DMS 273 (cell line): ENCODE measurements at regions not wholly inside any gene's neighbourhood (a gene's known extent, or its start where the extent isn't known, plus 50 kb on each side); places are given as distances from the start of the nearest gene placed in this dataset.

Experiments
- DNase-seq: peaks from one replicate; lab custom pipeline; 2025; ENCODE audit not compliant: unreplicated experiment; lab: John Stamatoyannopoulos, UW

DNA sequence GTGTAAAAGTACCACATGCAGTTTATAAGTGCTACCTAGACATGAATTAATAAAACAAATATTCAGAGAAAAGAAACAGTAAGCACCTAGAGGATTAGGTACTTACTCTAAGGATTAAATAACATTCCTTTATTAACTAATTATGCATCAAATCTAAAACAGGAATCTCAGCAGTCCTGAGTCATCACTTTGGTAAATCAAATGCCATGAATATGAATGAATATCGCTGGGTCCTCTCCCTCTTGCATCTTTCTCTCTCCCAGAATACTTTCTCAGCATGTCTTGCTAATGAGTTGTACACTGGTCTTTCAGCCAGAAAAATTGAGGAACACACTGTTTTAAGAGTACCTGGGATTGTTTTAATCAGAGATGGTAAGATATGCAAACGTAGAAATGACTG is 225.5 kb upstream of the NFE2L3 start:
- DNase-seq: no peak

DNA sequence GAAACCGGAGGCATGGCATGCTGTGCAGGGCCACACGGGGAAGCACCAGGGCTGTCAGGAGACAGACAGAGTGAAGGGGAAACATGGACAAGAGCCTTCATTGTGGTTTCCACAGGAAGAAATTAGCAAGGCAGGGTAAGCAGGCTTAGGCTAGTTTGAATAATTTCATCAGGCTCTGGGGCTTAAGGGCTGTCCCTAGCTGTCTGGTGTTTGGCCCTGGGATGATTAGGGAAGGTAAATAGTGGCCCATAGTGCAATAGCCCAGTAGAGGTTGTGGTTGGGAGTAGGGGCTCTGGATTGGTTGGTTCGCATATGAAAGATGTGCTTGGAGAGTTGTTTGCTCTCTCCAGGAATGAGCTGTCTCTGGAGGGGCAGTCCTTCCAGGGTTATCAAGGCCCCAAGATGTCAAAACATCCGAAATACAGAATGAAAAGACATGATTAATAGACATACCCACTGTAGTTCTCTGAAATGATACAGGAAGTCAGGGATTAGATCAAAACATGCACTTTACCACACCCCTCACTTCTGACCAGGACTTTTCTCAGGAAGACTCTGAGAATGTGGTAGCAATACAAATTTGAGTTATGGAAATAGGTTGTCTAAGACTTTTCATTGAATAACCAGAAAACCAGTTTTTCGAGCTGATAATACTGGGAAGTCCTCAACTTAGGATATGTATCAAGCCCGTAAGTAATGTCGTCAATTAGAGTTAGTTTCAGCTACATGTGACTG is 224.9 kb upstream of the NFE2L3 start:
- DNase-seq: peak; percentile 23

DNA sequence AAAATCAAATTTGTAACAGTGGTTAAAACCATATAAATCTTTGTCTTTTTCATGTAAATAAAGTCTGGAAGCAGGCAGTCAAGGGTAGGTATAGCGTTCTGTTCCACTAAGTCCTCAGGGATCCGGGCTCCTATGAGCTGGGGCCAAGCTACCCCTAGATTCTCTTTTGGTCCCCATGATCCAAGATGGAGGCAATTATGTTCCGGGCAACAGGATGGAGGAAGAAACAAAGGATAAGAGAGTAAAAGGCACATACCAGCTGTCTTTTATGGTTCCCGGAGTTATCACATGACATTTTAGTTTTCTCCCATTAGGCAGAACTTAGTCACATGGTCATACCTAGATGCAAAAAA is 224.4 kb upstream of the NFE2L3 start:
- DNase-seq: no peak

DNA sequence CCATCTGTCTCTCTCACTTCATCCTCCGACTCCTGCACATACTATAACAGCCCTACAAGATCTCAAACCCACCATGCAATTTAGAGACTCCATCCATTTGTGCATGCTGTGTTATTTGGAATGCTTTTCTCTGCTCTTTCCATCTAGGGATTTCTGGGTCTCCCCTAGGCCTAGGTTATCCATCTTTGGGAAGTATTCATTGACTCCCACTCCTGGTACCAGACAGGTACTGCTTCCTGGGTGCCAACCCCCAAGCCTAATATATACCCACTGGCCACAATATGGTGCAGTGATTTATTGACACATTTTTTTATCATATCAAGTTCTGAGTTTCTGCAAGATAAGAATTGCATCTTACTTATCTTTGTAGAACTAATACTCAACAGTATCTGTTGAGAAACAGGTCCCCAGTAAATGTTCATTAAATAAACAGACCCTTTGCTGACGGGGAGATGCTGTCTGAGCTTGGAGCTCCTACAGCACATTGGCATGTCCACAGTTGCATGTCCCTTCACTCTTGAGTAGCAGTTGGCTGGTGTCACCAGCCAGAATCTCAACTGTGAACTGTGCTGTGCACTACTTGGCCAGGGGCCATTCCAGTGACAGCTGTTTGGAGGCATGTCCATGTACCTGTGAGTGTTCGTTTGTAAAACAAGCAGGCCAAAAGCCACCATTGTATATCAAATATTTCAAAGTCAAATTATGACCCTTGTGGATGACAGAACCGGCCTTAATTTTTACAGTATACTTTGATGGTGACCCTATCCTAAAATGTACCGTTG is 223.3 kb upstream of the NFE2L3 start:
- DNase-seq: peak; percentile 60

DNA sequence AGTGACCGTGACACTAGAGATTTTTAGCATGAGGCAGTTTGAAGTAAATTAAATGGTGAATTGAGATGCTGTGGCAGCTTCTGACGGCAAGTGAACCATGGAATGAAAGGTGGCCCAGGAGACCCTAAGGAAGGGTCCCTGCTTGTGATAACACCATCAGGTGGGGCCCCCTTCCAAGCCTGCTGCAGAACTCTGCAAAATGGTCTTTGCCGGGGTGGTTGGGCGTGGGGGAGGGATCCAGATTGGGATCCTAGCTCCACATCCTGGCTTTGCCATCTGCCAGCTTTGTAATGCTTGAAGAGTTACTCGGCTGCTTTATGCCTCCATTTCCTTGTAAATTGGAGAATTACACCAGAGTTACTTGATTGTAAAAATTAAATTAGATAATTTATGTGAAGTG is 222.6 kb upstream of the NFE2L3 start:
- peak; percentile 82 for DNase-seq

DNA sequence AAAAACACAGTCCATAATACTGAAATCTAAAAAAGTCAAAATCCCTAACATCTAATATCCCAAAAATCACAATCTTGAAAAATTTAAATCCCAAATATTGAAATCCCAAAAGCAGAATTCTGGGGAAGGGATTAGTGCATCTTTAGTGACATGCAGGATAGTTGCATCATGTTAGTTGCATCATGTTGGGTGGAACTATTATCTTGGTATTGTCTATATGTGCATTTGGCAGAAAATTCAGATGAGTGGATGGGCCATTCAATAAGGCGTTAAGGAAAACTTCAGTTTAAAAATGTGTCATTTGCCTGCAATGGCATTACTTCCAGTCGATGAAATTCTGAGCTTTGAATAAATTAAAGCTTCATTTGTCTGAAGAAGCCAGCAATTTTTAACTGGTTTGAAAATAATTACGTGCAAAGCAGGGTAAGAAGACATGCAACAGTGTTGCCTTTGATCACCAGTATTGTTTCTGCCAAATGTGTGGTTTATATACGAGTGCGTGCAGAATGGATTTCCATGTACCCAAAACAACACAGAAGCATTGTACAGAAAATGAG is 221.4 kb upstream of the NFE2L3 start:
- no peak for DNase-seq

DNA sequence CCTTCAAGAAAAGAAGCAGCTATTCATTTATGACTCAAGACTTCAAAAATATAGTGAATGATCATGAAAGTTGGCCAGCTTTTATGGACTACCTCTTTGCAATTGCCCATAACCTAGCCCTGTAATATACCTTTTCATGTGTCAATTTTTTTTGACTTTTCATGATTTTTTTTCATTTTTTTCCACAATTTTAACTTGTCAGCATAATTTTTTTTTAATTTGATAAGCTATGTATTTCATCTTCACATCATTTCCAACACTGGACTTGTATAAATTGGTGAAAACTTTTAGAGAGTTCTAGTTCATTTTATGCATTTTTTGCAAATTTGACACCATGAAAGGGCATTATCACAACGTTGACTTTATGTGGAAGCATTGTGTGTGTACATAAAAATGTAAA is 220.8 kb upstream of the NFE2L3 start:
- DNase-seq: no peak

DNA sequence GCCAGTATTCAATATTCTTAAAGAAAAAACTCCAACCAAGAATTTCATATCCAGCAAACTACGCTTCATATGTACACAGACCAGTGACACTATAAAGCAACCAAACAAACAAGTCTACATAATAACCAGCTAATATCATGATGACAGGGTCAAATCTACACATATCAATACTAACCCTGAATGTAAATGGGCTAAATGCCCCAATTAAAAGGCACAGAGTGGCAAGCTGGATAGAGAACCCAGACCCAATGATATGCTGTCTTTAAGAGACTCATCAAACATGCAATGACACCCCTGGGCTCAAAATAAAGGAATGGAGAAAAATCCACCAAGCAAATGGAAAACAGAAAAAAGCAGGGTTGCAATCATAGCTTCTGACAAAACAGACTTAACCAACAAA is 218.1 kb upstream of the NFE2L3 start:
- DNase-seq: no peak

DNA sequence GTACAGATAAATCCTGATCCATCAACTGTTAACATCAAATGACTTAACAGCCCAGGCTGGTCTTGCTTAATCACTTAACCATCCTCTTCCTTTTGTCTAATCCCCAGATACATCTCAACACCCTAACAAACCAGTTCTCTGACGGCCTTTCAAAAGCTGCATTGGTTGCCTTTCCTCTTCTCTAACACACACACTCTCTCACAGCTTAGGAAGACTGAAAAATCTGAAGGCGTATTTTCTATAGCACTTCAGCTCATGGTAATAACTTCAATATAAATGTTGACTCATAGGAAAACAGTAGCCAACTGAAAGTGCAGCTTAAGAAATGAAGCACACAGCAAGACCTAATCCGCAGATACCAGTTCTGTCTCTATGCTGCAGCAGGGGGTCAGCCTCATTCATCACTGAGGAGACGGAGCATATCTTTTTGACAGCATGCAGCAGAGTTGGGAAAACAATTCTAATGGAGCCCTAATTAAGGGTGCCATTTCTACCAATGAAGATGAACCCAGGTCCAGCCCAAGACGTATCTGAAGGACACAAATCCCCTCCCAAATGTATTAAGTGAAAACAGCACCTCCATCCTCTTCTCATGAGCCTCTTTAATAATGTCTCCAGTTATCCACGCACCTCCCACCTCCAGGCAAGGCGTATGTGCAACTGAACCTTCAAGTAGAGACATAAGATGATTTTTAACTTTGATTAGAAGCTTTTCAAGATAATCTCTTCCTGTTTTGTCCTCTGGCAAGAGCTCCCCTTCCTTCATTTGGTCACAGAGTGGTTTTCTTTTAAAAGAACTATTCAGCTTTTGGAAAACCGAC is 211.7 kb upstream of the NFE2L3 start:
- DNase-seq: no peak

DNA sequence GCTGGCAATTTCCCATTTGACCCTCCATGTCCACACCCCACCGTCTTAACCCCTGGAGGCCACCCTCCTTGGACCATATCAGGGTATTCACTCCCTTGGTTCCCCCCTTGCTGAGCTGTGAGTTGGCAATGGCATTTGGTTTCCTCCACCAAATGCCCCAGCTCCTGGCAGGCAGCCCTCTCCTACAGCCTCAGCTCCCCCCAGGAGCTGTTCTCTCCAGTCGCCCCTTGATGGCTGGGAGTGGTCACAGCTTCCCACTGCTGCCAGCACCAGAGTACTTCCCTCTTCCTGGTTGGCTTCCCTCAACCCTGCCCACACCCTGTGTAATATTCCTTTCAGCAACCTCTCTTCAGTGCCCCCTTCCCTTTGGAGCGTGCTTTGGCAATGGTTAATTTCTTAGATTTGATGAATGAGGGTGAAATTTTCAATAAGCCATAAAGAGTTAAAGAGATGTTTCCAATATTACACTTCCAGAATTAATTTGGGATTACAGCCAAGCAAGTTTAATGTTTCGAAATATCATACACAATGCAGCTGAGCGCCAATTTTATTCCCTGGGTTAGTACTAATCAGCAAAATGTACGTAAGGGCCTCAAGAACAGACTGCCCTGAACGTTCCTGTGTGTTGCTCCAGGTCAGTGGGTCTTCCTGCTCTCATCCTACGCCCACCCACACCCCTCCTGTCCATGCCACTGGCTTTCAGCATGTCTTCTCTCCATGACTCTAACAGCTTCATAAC is 207.1 kb upstream of the NFE2L3 start:
- peak; percentile 33 for DNase-seq

DNA sequence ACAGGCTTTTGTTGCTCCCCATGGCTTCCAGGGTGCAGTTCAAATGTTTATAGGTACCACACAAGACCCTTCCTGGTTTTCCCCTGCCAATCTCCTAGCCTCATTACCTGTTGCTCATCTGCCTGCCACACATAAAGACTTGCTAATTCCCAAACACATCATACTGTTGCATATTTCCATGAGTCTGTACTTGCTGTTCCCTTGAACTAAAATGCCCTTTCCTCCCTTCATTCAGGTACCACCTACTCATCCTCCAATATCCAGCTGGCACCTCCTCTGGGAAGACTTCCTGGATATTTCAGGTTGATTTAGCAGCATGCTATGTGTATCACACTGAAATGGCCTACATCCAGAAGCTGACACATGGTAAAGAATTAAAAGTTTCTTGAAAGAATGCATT is 206.4 kb upstream of the NFE2L3 start:
- DNase-seq: no peak

DNA sequence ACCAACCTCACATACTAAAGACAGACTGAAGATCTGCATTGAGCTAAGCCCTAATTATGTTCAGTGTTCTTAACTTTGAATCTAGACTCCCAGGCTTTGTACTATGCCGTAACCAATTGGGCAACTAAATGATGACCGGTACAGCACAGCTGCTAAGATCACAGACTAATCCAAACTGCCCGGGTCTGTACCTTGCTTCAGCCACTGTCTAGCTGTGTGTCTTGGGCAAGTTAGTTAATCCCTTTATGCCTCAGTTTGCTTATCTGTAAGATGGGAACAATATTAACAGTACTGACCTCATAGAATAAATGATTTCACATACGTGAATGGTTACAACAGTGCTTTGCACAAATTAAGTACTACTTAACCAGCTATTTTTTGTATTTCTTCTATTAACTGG is 205.8 kb upstream of the NFE2L3 start:
- DNase-seq: no peak

DNA sequence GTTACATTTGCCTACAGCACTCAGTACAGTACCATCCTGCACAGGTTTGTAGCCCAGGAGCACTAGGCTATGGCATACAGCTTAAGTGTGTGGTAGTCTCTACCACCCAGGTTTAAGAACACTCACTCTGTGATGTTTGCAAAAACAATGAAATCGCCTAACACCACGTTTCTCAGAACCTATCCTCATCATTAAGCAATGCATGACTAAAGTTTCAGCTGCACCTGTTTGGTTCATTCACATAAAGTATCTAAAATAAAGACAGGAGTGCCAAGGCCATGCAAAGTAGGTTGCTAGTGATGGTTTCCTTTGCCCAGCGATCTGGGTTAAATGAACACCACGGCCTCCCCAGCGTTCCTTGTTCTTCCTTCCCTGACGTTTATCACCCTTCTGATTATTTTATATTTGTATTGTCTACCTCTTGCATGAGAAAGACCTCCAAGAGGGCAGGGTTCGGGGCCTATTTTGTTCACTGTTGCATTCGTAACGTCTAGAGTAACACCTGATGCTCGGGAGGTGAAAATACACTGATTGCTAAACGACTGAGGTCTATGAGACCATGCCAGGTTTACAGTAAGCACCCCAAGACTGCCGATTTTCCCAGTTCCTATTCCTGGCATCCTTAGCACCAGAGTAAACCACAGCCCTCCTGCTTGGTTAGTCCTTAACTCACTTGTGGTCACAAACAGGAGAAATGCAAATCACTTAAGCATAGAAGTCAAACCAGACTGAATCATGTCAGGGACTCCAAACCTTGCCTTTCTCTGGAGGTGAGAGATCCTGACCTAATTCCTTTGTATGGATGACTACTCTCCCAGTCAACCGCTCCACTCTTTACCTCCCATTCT is 204.1 kb upstream of the NFE2L3 start:
- DNase-seq: no peak

DNA sequence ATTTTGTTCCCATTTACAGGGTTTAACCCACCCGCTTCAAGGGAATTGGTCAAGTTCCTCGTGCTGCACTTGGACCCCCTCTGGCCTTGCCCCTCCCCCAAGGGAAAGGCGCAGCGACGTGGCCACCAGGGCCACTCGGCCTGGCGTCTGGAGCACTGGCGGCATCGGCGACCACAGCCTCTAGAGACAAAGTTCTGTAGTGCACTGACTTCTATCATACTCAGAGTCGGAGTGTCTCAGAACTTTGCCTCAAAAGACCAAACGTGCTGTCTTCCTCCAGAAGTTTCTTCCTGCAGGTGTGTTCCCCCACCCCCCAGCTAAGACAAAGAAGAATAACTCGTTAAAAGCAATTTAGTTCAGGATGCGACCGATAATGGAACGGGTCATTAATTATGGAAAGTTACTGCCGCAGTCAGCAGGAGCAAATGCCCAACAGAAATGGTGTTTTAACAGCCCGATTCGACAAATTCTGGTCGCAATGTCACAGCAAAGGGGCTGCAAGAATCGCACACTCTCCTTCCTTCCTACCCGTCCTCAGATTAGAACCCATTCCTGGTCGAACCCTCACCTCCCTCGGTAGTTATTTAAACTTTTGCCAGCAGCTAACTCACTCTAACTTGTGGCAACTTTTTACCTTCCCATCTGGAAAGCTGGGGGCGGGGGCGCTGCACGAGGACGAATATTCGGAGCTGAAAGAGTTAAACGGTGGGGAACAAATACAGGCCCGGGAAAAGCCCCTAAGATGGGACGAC is 202.1 kb upstream of the NFE2L3 start:
- no peak for DNase-seq

DNA sequence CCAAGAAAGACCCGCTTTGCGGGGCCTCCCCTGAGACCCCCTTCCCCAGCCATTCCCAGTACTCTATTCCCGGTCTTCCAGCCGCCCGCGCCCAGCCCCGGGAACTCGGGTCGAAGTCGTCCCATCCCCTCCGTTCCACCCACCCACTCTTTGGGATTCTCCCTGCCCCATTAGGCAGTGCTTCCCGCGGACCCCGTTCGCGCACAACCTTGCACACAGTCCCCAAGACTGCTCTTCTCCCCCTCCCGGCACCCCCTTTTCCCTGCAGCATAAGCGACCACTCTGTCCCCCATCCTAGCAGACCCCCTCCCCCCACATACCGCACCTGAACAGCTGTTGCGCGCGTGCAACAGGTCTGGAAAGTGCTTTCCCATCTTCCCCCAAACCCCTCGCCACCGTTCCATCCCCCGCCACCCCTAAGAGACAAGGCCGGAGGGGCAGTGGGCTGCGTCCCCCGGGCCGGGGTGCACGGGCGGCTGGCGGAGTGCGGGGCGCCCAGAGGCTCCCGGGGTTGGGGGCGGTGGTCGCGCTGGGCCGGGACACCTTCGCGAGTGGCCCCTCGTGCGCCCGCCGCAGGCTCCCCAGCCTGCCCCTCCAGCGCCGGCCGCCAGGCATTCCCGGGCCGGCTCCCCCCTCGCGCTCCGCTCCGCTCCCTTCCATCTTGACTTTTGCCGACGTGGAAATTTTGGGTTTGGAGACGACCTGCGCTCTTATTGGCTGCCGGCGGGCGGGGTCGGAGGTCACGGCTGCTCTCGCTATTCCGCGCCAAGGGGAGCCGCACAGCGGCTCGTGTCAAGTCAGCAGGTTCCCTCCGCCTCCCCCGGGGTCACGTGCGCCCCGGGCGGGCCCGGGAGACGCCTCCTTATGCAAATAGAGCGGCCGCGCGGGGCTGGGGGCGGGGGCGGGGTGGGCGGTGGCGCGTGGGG is 201.2 kb upstream of the NFE2L3 start:
- DNase-seq: peak; percentile 99

DNA sequence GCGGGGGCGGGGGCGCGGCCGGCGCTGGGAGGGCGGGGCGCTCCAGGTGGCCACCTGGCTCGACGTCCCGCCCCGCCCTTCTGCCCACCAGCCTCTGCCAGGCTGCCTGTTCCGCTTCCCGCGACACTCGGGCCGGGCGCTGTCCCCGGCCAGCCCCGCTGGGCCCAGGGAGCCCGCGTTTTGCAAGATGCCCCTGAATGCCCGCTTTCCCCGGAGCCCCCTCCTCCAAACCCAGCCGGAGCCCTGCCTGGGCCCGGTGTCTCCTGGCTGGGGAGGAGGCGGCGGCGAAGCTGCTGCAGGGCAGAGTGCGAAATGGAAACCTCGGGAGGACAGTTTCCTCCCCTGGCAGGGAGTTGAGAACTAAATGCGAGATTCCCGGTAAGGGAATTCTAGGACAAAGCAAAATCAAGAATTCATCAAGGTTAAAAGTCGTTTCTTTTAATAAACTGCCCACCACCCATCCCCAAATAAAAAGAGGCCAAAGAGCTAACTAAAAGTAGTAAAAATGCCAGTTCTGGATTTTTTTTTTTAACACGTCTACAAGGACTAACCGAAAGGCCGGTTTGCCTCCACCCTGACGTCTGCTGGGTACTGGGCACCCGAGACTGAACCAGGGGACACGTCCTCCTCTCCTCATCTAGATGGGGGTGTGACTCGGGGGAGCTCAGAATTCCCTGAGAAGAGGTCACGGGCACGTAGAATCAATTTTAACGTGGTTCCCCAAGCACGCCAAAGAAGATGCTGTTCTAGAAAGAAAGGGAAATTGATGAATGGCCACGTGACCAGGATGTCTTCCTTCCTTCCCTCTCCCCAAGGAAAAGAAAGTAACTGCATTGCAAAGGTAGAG is 200.4 kb upstream of the NFE2L3 start:
- peak; percentile 52 for DNase-seq
